HepG2 (cell line): ENCODE measurements at regions not wholly inside any gene's neighbourhood (a gene's known extent, or its start where the extent isn't known, plus 50 kb on each side); places are given as distances from the start of the nearest gene placed in this dataset.

ENCODE experiments used
- ZNF142 ChIP-seq: sonication (generic); formaldehyde crosslinking; IDR thresholded peaks from 2 replicates; pipeline ENCODE4 v1.4.0; 2020; ENCODE audit warnings: missing genetic modification reagents
- ZNF609 ChIP-seq: sonication (generic); formaldehyde crosslinking; IDR thresholded peaks from 2 replicates; pipeline ENCODE4 v1.4.0; 2020; ENCODE audit warnings: mild to moderate bottlenecking, missing genetic modification reagents, borderline replicate concordance
- ZNF879 ChIP-seq: sonication (generic); formaldehyde crosslinking; IDR thresholded peaks from 2 replicates; pipeline ENCODE4 v1.8.1; 2023; ENCODE audit warnings: missing genetic modification reagents
- TF ChIP-seq, protein P1 (sequence below): sonication (generic); formaldehyde crosslinking; IDR thresholded peaks from 2 replicates; pipeline ENCODE4 v1.8.1; 2023; ENCODE audit warnings: missing genetic modification reagents, inconsistent platforms, borderline replicate concordance

GRCh38 chr12:91373086-91373485 is 190.5 kb upstream of the DCN start (continued):
- no peak for TF ChIP-seq ZNF609 (CRISPR knock-in tag)
- TF ChIP-seq, protein P1, sequence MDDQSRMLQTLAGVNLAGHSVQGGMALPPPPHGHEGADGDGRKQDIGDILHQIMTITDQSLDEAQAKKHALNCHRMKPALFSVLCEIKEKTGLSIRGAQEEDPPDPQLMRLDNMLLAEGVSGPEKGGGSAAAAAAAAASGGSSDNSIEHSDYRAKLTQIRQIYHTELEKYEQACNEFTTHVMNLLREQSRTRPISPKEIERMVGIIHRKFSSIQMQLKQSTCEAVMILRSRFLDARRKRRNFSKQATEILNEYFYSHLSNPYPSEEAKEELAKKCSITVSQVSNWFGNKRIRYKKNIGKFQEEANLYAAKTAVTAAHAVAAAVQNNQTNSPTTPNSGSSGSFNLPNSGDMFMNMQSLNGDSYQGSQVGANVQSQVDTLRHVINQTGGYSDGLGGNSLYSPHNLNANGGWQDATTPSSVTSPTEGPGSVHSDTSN (CRISPR knock-in tag): no peak
- no peak for TF ChIP-seq ZNF142 (CRISPR knock-in tag)
- no peak for TF ChIP-seq ZNF879 (CRISPR knock-in tag)
